NCI-H128 (cell line): ENCODE measurements at regions not wholly inside any gene's neighbourhood (a gene's known extent, or its start where the extent isn't known, plus 50 kb on each side); places are given as distances from the start of the nearest gene placed in this dataset.

Experiments used
- DNase-seq: peaks from one replicate; lab custom pipeline; 2025; ENCODE audit not compliant: unreplicated experiment; lab: John Stamatoyannopoulos, UW

GRCh38 chr3:178388473-178388872 is 147.8 kb upstream of the KCNMB2 start:
- DNase-seq, result no peak

GRCh38 chr3:178389258-178389657 is 147.0 kb upstream of the KCNMB2 start:
- DNase-seq, result no peak

GRCh38 chr3:178392511-178392926 is 143.7 kb upstream of the KCNMB2 start:
- no peak for DNase-seq

- no peak for DNase-seq
These were observed 143.1 kb upstream of the KCNMB2 start for GRCh38 chr3:178393146-178393545.

- no peak for DNase-seq
These were observed 142.4 kb upstream of the KCNMB2 start for GRCh38 chr3:178393824-178394223.

GRCh38 chr3:178396318-178396717 is 139.9 kb upstream of the KCNMB2 start:
- no peak for DNase-seq

GRCh38 chr3:178397202-178397601 is 139.0 kb upstream of the KCNMB2 start:
- DNase-seq, result no peak

- no peak for DNase-seq
These were observed 138.4 kb upstream of the KCNMB2 start for GRCh38 chr3:178397836-178398235.

GRCh38 chr3:178404961-178405360 is 131.3 kb upstream of the KCNMB2 start:
- DNase-seq, result no peak

GRCh38 chr3:178405531-178405930 is 130.7 kb upstream of the KCNMB2 start:
- DNase-seq, result no peak

- DNase-seq, result no peak
These were observed 130.0 kb upstream of the KCNMB2 start for GRCh38 chr3:178406206-178406605.

GRCh38 chr3:178415384-178415783 is 120.9 kb upstream of the KCNMB2 start:
- no peak for DNase-seq

- no peak for DNase-seq
These were observed 118.5 kb upstream of the KCNMB2 start for GRCh38 chr3:178417736-178418135.

GRCh38 chr3:178419071-178419470 is 117.2 kb upstream of the KCNMB2 start:
- no peak for DNase-seq

- DNase-seq, result no peak
These were observed 116.2 kb upstream of the KCNMB2 start for GRCh38 chr3:178420033-178420432.

- DNase-seq, result no peak
These were observed 115.2 kb upstream of the KCNMB2 start for GRCh38 chr3:178421069-178421468.

GRCh38 chr3:178422406-178422805 is 113.8 kb upstream of the KCNMB2 start:
- DNase-seq, result no peak

- no peak for DNase-seq
These were observed 108.2 kb upstream of the KCNMB2 start for GRCh38 chr3:178428037-178428436.

GRCh38 chr3:178434206-178434805 is 101.9 kb upstream of the KCNMB2 start:
- no peak for DNase-seq

GRCh38 chr3:178435575-178435974 is 100.7 kb upstream of the KCNMB2 start:
- DNase-seq, result no peak

GRCh38 chr3:178436773-178437172 is 99.5 kb upstream of the KCNMB2 start:
- DNase-seq, result no peak

GRCh38 chr3:178437236-178437635 is 99.0 kb upstream of the KCNMB2 start:
- DNase-seq, result no peak

GRCh38 chr3:178439504-178439903 is 96.7 kb upstream of the KCNMB2 start:
- no peak for DNase-seq
